DMS53 (cell line): ENCODE measurements at regions not wholly inside any gene's neighbourhood (a gene's known extent, or its start where the extent isn't known, plus 50 kb on each side); places are given as distances from the start of the nearest gene placed in this dataset.
"Not testable (repeated sequence)": the region's sequence is repeated elsewhere in the genome, so short reads cannot be mapped to it uniquely, and the experiment has no call there.

Source experiments
- DNase-seq: peaks from one replicate; lab custom pipeline; 2025; lab: John Stamatoyannopoulos, UW

DNA sequence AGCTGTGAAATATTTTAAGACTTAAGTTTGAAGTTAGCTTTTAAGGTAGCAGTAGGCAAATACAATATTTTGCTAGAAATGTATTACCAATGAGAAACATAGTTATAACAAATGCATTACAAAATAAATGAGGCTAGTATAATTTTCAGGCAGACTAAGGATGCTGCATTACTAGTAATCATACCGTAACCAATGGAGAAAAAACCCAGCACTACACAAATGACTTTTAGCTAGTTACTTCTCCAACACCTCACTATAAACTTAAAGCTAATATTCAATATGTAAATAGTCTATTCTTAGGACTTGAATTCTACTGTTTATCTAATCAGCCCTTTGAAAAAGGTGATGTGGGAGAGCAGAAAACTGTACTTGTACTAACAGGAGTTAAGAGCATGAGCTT lies 285.3 kb upstream of the KLF14 start:
- no peak for DNase-seq

- no peak for DNase-seq
These were observed 286.8 kb upstream of the KLF14 start for GRCh38 chr7:131020759-131021261.

DNA sequence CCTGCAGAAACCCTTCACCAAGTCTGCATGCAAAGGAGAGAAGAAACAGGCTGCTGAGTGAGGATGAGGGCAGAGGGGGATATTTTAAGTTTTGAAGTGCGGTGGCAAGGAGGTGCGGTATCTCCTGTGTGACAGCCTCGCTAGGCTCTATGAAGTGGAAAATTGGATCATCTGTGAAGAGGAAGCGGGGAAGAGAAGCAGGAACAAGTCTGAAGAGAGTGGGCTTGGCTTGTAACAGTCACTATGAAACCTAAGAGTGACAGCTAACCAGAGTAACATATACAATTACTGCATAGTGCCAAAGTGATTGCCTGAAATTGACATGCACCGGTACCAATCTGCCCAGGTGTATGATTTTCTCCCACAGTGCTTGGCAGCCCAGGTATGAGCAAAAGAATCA lies 287.5 kb upstream of the KLF14 start:
- DNase-seq = no peak

DNA sequence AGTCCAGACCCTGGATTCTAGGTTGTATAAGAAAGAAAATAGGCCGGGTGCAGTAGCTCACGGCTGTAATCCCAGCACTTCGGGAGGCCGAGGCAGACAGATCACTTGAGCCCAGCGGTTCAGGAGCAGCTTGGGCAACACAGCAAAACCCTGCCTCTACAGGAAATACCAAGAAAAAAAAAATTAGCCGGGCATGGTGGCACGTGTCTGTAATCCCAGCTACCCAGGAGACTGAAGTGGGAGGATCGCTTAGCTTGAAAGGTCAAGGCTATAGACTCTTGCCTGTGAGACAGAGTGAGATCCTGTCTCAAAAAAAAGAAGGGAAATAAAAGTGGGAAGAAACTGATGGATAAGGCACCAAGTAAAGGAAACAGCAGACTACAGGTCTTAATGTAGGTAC lies 287.9 kb upstream of the KLF14 start:
- DNase-seq = no peak

GRCh38 chr7:131026297-131027000 lies 292.4 kb upstream of the KLF14 start:
- DNase-seq = no peak

GRCh38 chr7:131027287-131027773 lies 293.3 kb upstream of the KLF14 start:
- no peak for DNase-seq

DNA sequence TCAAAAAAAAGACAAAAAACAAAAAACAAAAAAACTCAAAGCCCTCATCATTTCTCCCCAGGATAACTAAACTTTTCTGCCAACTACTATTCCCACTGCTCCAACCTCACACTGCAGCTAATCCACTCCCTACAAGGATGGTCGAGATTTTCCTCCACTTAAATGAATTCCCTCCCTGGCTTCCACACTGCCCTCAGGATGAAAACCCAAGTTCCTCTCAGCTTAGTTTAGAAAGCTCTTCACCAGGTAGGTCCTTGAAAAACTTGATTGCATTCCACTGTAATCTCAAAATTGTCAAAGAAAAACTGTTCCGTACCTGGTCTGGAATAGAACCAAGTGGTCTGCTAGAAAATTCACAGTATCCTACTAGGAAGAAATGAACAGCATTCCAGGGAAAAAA lies 294.3 kb upstream of the KLF14 start:
- DNase-seq = no peak

GRCh38 chr7:131029002-131029401 lies 295.0 kb upstream of the KLF14 start:
- no peak for DNase-seq

DNA sequence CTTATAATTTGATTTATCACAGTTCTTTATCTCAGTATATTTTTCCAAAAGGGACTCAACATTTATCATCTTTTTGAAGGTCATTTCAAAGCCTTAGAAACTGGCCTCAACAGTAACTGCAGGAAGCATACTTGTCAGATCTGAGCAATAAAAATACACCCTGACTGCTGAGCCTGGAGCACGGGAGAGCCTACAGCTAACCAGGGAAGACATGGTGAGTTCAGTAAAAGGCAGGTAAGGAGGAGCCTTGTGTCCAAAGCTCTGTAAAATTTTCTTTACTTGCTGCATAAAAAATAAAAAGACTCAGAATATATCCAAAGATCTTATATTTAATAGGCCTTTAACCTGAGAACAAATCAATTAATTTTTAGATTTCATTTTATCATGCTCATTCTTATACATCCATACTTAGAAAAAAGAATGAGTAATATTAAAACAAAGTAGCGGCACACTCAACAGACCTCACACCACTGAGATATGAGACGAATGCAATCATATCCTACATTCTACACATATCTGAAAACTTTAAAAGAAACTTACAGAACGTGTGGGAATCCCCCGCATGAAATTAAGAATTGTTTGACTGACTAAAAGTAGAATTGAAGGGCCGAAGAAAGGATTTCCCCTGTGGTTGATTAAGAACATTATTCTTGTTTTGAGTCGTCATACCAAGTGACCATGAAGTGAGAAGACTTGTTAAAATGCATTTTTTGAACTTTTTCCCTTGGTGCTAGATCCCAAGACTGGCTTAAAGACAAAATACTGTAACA lies 296.4 kb upstream of the MKLN1 start:
- DNase-seq = no peak

GRCh38 chr7:131032786-131033185 lies 294.9 kb upstream of the MKLN1 start:
- no peak for DNase-seq

- peak; percentile 20 for DNase-seq
These were observed 293.4 kb upstream of the MKLN1 start for GRCh38 chr7:131034166-131034881.

DNA sequence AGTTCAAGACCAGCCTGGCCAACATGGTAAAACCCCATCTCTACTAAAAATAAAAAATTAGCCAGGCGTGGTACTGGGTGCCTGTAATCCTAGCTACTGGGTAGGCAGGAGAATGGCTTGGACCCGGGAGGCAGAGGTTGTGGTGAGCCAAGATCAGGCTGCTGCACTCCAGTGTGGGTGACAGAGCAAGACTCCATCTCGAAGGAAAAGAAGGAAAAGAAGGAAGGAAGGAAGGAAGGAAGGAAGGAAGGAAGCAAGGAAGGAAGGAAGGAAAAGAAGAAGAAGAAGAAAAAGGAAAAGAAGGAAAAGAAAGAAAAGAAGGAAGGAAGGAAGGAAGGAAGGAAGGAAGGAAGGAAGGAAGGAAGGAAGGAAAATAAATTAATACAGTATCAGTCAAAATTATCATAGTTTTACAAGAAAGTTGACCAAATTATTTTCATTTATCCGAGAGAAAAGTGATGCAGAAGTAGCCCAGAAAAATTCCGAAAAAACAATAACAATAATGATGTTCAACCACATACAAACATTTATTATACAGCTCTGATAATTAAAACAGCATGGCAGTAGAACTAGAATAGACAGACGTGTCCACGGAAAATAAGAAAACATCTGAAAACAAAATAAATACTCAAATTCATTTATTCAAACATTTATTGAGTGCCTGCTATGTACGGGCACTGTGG lies 292.4 kb upstream of the MKLN1 start:
- DNase-seq = no peak

DNA sequence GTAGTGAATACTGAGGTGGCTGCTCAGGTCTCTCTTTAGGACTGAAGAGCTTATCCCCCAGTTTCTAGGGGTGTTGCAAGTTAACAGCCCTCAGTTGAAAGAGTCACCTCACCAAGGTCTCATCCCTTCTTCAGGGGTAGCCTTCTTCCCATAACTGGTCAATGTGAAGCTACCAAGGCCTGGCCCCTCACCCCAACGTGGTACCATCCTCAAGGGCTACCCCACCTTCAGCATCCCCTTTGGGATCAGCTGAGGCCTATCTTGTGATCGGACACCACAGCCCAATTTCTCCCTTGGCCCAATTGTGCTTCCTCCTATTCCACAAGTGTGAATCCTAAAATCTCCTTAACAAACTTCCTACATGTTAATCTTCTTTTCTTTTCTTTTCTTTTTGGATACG lies 289.5 kb upstream of the MKLN1 start:
- DNase-seq = no peak

DNA sequence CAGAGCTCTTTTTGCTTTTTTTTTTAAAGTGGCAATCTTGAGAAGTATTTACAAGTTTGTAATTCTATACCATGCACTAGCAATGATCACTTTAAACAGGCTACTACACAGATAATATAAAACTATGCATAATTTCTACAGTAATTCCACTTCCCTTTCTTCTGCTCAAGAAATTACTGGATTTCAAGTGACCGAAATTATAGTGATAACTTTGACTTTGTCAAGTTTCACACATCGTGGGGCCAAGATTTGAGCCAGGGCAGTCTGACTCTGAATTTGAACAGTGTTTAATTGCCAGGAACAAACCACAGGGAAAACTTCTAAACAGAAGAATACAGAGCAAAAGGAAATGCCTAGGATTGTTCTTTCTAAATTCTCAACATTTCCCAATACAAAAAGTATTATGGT lies 288.3 kb upstream of the MKLN1 start:
- DNase-seq = no peak

DNA sequence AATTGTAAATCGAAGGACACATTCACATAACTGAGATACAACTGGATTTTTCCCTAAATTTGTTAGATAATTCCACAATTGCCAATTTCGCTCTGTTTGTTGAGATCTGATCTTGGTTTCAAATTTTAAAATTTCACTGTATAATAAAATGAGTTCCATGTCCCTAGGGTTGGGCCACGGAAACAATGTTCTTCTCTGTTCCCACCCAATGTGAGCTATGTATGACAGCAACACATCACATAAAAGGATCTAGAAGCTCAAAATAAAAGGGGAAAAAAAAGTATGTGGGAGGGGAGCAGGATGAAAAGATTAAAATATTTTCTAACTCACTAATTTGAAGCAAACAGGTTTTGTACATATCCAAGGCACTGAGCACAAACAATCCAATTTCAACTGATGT lies 287.8 kb upstream of the MKLN1 start:
- DNase-seq = no peak

DNA sequence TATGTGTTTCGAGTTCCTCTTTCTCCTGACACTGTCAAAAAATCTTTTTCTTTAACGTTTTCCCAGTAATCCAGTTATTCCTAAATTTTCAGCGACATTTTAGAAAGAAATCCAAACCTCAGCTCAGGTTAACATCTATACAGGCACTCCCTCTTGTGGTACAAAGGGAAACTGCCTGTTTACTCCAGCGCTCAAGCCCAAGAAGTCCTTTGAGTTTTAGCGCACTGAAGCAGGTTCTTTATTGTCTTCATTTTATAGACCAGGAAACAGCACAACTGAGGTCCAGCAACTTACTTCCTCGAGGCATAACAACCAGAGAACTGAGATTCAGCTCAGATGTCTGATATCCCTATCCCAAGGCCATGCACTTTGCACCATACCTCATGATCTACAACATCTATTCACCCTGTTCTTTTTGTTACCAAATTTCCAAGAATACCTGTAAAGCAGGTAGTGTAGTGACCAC lies 287.2 kb upstream of the MKLN1 start:
- DNase-seq = peak; percentile 83

- not testable (repeated sequence) for DNase-seq
These were observed 286.5 kb upstream of the MKLN1 start for GRCh38 chr7:131041012-131041695.

DNA sequence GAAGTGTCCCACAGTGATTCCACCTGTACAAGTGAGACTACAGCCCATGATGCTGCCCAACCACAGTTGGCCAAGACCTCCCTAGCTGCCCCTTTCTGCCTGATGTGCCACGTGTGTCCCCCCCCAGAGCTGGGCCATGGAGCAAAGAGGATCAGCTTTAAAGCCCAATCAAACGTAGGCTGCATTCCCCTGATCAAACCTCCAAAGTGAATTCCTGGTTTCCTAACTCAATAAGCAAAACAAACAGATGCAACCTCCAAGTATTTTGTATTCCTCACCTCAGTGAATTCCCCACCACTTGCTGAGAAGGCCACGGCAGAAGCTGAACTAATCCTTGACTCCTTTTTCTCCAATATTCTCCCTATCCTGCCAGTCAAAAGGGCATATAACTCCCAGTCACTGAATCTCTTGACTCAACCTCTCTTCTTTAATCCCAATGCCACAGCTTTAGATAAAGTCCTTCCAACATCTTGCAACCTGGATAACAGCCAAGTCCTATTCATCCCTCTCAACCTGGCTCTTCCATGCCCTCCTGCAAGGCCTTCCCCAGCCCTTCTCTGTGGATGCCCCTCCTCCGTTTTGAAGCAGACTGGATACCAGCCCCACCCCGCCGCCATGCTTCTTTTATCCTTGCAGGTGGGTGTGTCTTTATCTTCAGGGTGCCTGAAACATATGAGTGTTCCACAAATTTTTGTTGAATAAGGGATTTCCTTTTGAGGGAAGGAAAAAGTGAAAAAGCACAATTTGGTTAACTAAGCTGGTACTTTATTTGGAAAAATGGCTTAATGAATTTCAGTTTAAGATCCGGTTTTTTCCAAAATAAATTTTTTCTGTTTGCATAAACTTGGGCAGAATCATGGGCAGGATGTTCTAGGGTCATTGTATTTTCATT lies 285.2 kb upstream of the MKLN1 start:
- no peak for DNase-seq

DNA sequence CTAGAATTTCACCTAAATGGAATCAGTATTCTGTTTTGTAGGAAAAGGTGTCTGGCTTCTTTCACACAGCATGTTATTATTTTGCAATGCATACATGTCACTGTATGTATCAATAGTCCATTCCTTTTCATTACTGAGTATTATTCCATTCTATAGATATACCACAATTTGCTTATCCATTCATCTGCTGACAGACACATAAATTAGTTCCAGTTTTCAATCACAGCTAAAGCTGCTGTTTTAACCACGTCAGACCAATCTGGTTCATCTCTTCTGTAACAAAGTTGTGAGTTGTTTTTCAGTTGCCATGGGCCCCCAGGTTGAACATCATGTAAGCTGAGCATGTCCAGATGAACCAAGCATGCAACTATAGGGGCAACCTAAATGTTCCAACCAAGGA lies 282.1 kb upstream of the MKLN1 start:
- no peak for DNase-seq

DNA sequence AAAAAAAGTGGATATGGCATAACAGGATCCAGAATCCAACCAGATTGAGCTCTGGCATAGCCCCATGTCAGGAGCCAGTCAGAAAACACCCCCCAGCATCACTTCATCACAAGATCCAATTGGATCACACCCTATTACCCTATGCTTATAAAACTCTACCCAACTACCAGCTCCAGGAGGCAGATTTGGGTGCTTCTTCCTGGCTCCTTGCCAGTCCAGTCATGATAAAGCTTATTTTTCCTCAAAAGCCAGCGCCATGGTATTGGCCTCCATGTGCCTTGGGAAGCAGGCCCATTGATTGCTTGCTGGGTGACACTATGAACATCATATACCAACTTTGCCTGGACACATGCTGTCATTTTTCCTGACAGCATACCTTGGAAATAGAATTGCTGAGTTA lies 281.4 kb upstream of the MKLN1 start:
- no peak for DNase-seq
